HG02610 (cell line): ENCODE measurements at regions not wholly inside any gene's neighbourhood (a gene's known extent, or its start where the extent isn't known, plus 50 kb on each side); places are given as distances from the start of the nearest gene placed in this dataset.

Experiments used
- ATAC-seq: cut with Tn5 transposase; IDR thresholded peaks from one replicate; pipeline ENCODE4 v1.9.1; 2021; ENCODE audit warnings: mild to moderate bottlenecking, moderate library complexity; ENCODE audit not compliant: unreplicated experiment

DNA sequence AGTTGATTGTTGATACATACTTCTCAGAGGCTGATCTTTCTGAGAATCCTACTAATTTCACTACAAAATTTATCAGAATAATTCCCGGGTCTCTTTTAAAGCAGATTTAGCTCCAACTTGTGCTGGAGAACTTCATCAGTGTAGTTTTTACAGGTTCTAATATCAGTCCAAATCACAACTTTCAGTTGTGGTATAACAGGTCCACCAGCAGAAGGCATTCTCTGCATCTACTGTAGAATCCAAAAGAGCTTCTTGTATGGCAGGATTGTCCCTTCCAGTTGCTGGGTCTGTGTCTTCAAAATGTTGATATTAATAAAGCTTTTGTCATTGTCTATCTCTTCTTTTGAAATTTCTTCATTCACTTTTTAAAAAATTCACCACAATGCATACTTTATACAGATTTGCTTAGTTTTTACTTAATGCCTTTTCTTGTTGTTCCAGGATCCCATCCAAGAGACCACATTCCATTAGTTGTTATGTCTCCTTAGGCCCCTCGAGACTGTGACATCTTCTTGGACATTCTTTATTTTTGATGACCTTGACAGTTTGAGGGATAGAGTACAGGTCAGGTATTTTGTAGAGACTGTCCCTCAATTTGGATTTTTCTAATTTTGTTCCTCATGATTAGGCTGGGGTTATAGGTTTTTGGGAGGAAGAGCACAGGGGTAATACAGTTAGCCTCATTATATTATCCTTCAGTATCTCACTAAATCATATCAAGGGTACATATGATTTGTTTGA lies 490.5 kb upstream of the MEX3C start:
- ATAC-seq = no peak

DNA sequence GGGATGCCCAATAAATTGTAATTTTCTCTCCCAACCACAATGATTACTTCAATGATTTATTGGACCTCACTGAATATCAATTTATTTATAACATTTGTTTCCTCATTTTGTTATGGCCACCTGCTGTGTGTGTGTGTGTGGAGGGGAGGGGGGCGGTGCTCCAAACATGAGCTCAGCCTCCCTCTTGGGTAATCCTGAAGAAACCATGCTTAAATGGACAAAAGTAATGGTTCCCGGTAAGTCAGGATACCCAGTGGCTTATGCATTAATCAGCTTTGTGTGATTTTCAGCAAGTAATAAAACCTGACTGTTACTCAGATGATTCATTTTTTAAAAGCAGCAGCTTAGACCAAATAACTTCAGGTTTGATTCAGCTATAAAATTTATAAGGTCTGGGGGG lies 495.1 kb upstream of the MEX3C start:
- no peak for ATAC-seq

GRCh38 chr18:51711298-51711889 lies 513.9 kb upstream of the MEX3C start:
- no peak for ATAC-seq

- ATAC-seq = no peak
These were observed 515.3 kb upstream of the MEX3C start for GRCh38 chr18:51712821-51713220.

GRCh38 chr18:51716277-51716676 lies 518.8 kb upstream of the MEX3C start:
- ATAC-seq = no peak

DNA sequence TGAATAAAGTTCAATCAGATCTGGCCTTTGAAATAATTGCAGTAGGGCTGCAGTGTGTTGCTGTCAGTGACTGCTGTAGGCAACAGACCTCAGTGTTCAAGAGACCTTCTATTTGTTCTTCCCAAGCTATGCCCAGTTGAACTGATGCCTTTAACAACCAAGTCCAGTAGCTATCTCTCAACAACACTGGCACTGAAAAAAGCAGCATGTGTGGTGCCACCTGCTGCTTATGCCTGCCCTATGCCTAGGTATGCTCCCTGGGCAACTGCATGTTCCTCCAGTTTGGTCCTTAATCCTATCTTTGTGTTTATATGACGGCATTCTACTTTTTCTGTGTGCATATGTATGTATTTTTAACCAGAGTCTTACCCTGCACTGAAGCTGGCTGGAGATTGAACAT lies 523.9 kb upstream of the MEX3C start:
- no peak for ATAC-seq

DNA sequence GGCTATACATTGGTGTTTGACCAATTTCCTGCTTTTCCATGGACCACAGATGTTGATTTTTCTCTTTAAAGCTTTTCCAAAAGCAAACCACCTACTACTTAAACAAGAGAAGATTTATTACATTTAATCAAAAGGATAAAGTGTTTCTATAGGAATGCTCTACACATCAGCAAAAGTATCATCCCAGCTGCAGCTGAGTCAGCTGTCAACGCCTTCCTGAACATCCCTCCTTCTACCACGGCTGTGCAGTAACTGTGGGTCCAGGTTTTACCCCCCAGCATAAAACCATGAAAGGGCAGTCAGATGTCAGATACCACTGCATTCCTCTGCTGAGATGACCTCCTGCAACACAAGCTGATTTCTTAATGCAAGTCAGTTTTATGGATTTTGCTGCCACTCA lies 524.5 kb upstream of the MEX3C start:
- no peak for ATAC-seq

DNA sequence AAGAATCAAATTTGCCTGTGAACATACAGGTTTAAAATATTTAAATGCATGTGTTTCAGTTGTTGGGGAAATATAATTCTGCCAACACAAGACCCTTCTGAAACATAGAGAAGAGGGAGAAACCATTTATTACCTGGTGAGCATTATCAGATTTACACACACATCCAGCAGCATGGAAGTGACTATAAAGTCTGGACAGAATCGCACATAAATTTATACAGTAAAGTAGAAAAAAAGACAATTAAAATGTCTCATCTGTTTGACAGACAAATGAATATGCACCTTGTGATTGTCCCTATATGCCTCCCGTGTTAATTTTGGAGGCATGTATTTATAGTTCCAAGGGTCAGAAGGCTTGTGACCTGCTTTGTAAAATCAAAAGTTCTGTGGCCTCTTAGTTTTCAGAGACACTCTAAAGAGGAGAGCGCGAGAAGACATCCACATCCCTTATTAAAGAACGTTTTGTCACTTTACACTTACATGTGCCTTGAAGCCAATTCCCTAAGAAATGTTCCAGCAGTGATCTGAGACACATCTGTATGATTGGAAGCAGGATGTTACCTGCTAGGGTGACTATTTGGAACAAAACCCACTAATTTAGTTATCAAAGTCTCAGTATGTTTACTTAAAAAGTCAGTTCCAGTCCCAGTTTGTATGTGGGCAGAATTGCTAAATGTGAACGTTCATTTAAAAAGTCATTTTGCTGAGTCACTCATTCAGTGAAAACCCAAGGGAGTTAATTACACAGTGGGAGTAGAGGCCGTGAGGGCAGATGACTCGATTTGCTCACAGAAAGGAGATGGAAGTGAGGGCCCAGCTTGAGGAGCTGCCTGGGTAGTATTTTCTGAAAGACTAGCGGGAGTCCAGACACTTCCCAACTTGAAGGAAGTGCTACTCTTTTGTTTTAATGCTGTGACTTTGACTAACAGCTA lies 527.6 kb upstream of the MEX3C start:
- ATAC-seq = peak; percentile 38

DNA sequence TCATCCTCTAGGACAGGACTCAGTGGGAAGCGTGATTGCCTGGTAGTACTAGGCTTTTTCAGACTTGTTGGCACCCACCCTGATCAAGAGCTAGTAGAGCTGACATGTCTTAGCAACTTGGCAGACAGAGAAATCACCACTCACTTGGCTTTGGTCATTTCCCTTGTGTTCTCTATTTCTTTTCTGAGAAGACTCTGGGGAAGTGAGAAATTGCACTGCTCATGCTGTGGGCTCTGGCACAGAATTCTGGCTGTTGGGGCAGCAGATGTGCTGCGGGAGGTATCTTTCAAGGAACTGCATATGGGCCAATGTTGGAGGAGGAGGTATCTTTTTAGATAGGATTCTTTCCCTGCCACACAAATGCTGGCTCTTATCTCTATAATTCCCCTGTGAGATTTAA lies 529.1 kb upstream of the MEX3C start:
- ATAC-seq = no peak

DNA sequence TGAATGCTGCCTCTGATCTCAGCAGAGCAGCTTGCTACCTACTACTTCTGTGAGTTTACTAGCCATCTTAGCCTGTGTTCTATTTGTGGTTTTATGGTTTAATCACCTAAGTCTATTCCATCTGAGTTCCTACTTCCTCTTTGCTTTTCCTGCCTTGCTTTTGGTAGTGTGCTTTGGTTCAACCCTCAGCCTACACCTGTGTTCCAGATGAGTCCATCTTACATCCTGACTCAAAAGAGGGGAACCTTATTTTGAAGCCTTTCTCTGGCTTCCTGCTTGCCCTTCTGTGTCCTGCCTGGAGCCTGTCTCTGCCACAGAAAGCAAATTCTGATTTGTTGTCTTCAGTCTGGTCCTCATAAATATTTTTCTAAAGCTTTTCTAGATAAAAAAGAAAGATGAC lies 530.3 kb upstream of the MEX3C start:
- ATAC-seq = peak; percentile 46

DNA sequence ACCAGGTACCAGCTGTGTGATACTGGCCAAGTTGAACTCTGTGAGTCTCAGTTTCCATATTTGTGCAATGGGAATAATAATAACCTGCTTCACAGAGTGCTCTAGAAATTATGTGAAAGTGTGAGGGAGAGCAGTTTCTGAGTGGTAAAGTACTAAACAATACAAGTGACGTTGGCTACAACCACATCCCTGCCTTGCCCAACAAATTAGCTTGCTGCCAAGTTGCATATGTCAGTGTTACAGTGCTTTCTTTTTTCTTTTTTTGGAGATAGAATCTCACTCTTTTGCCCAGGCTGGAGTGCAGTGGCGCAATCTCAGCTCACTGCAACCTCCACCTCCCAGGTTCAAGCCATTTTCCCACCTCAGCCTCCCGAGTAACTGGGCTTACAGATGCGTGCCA lies 533.6 kb upstream of the MEX3C start:
- ATAC-seq = no peak

DNA sequence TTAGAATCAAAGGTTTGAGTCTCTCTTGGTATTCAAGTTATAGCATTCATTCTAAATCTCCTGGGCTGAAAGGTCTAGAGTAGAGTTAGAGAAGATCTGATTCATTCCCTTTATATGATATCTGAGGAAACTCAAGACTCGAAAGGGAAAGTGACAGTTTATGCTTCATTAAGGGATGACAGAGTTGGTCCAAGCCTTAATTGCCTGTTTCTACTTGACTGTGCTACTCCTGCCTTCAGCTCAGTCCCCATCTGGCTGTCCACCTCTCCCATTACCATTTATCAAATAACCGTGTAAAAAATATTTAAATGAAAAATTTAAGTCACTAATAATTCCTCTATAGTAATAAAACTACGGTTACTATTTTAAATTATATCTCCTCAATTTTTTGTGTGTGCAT lies 537.1 kb upstream of the MEX3C start:
- no peak for ATAC-seq

GRCh38 chr18:51739044-51739666 lies 541.7 kb upstream of the MEX3C start:
- ATAC-seq = peak; percentile 84

DNA sequence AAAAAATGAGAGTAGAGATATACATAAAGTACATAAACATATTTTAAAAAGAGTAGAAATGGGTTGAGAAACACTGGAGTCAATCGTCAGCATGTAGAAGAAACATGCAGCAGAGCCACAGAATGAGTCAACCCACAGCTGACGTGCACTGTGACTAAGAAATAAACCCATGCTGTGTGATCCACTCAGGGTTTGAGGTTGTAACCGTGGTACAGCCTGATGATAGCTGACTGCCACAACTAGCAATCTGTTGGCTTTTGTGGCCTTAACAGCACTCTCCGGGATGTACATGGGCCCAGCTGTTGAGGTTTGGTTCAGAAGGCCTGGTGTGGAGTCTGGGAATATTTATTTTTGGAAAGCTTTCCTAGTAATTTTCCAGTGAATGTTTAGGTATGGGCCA lies 554.4 kb upstream of the MEX3C start:
- peak; percentile 78 for ATAC-seq

GRCh38 chr18:51753365-51754057 lies 556.0 kb upstream of the MEX3C start:
- ATAC-seq = no peak

- no peak for ATAC-seq
These were observed 557.1 kb upstream of the MEX3C start for GRCh38 chr18:51754566-51754965.

GRCh38 chr18:51757255-51757924 lies 559.9 kb upstream of the MEX3C start:
- ATAC-seq = no peak

GRCh38 chr18:51762373-51762772 lies 564.9 kb upstream of the MEX3C start:
- no peak for ATAC-seq

- ATAC-seq = no peak
These were observed 568.3 kb upstream of the MEX3C start for GRCh38 chr18:51765606-51766360.
